SK-N-SH (cell line): ENCODE measurements at regions not wholly inside any gene's neighbourhood (a gene's known extent, or its start where the extent isn't known, plus 50 kb on each side); places are given as distances from the start of the nearest gene placed in this dataset.

Experiments
- CTCF ChIA-PET: fragments of 300-600, 350-600 bp; formaldehyde crosslinking; extraction: SDS; loops from one replicate; lab custom pipeline; 2021; lab: Yijun Ruan, JAX
- POLR2A ChIA-PET: fragments of 350-600 bp; sonication (Branson Sonifier 250); formaldehyde crosslinking; extraction: SDS; loops from one replicate; lab custom pipeline; 2020; ENCODE audit warnings: antibody characterized with exemption, inconsistent platforms; lab: Yijun Ruan, JAX
- DNase-seq: peaks from one replicate; pipeline ENCODE4 v3.0.0; 2012
- H2AFZ ChIP-seq: fragments of 200-600 bp; sonication (generic); 2 replicates; pipeline ENCODE4 v1.8.1; 2016; ENCODE audit warnings: antibody characterized with exemption, mild to moderate bottlenecking, low read depth
- H3F3A ChIP-seq: fragments of 200-600 bp; sonication (generic); replicated peaks from 2 replicates; pipeline ENCODE3; 2016; ENCODE audit warnings: antibody characterized with exemption, mild to moderate bottlenecking; ENCODE audit not compliant: insufficient read depth
- H3K27ac ChIP-seq, 2 experiments: fragments of 200-500 bp in 1 of 2; fragments of 200-600 bp in 1 of 2; sonication (Bioruptor generic) in 1 of 2; sonication (generic), shearing (Covaris generic) in 1 of 2; 2 replicates each; pipeline versions ENCODE4 v1.5.1 to v1.6.1; 2014 to 2016; ENCODE audit warnings: low read depth in 2 of 2, inconsistent platforms in 1 of 2, low read length in 1 of 2, mild to moderate bottlenecking in 1 of 2, mixed read lengths in 1 of 2
- H3K27me3 ChIP-seq: fragments of 200-600 bp; sonication (generic), shearing (Covaris generic); 2 replicates; pipeline ENCODE4 v1.6.1; 2016; ENCODE audit warnings: mixed run types; ENCODE audit not compliant: insufficient read depth
- H3K36me3 ChIP-seq, 2 experiments: fragments of 200-500 bp in 1 of 2; fragments of 200-600 bp in 1 of 2; sonication (Bioruptor generic) in 1 of 2; sonication (generic) in 1 of 2; replicated peaks in 1 of 2; 2 replicates each; pipeline versions ENCODE3 to v1.5.1; 2014 to 2016; ENCODE audit warnings: low read length in 1 of 2, mild to moderate bottlenecking in 1 of 2; ENCODE audit not compliant: insufficient read depth in 2 of 2, control insufficient read depth in 1 of 2
- H3K4me1 ChIP-seq, 2 experiments: fragments of 200-500 bp in 1 of 2; fragments of 200-600 bp in 1 of 2; sonication (Bioruptor generic) in 1 of 2; sonication (generic), shearing (Covaris generic) in 1 of 2; 2 replicates each; pipeline versions ENCODE4 v1.5.1 to v1.6.1; 2014 to 2016; ENCODE audit warnings: low read depth in 1 of 2, low read length in 1 of 2, mixed run types in 1 of 2; ENCODE audit not compliant: insufficient read depth in 2 of 2, control insufficient read depth in 1 of 2
- H3K4me2 ChIP-seq: fragments of 200-600 bp; sonication (generic), shearing (Covaris generic); 2 replicates; pipeline ENCODE4 v1.6.1; 2017; ENCODE audit warnings: mixed run types
- H3K4me3 ChIP-seq, 2 experiments: fragments of 200-500 bp in 1 of 2; fragments of 200-600 bp in 1 of 2; sonication (Bioruptor generic) in 1 of 2; sonication (generic), shearing (Covaris generic) in 1 of 2; 2 replicates each; pipeline versions ENCODE4 v1.5.1 to v1.8.1; 2014 to 2016; ENCODE audit warnings: low read depth in 2 of 2, inconsistent platforms in 1 of 2, low read length in 1 of 2, mild to moderate bottlenecking in 1 of 2, mixed read lengths in 1 of 2, moderate library complexity in 1 of 2
- H3K79me2 ChIP-seq: fragments of 200-600 bp; sonication (generic); 2 replicates; pipeline ENCODE4 v1.8.1; 2017; ENCODE audit warnings: mild to moderate bottlenecking; ENCODE audit not compliant: insufficient read depth
- H3K9ac ChIP-seq: fragments of 200-600 bp; sonication (generic); 2 replicates; pipeline ENCODE4 v1.6.1; 2017; ENCODE audit warnings: mixed run types
- H3K9me2 ChIP-seq: fragments of 200-600 bp; sonication (generic); 2 replicates; pipeline ENCODE4 v1.6.1; 2017; ENCODE audit warnings: mixed run types
- H3K9me3 ChIP-seq: fragments of 200-600 bp; sonication (generic); 2 replicates; pipeline ENCODE4 v1.6.1; 2017; ENCODE audit warnings: mixed run types, mild to moderate bottlenecking, moderate library complexity
- H4K20me1 ChIP-seq: fragments of 200-600 bp; sonication (generic); 2 replicates; pipeline ENCODE4 v1.6.1; 2017; ENCODE audit warnings: mild to moderate bottlenecking, mixed run types; ENCODE audit not compliant: insufficient read depth
- ELF1 ChIP-seq: IDR thresholded peaks from 2 replicates; pipeline ENCODE4 v1.4.0; 2012
- EZH2phosphoT487 ChIP-seq: fragments of 200-600 bp; sonication (generic); IDR thresholded peaks from 2 replicates; pipeline ENCODE4 v1.6.1; 2017; ENCODE audit warnings: low read depth, mixed run types, mild to moderate bottlenecking, antibody characterized with exemption, moderate library complexity, borderline replicate concordance
- FOSL2 ChIP-seq: IDR thresholded peaks from 2 replicates; pipeline ENCODE4 v1.4.0; 2012; ENCODE audit warnings: low read depth, mild to moderate bottlenecking, moderate library complexity, borderline replicate concordance
- GABPA ChIP-seq: IDR thresholded peaks from 2 replicates; pipeline ENCODE4 v1.4.0; 2012; ENCODE audit warnings: low read depth, mild to moderate bottlenecking
- JUND ChIP-seq: IDR thresholded peaks from 2 replicates; pipeline ENCODE4 v1.4.0; 2012
- NRF1 ChIP-seq: IDR thresholded peaks from 2 replicates; pipeline ENCODE4 v1.6.1; 2012; ENCODE audit warnings: low read depth, mild to moderate bottlenecking, low read length
- RAD21 ChIP-seq: IDR thresholded peaks from 2 replicates; pipeline ENCODE4 v1.6.1; 2012; ENCODE audit warnings: mild to moderate bottlenecking, low read length
- RCOR1 ChIP-seq: fragments of 150-350 bp; IDR thresholded peaks from 2 replicates; pipeline ENCODE4 v1.6.1; 2017; ENCODE audit warnings: antibody characterized with exemption, low read length
- RXRA ChIP-seq: IDR thresholded peaks from 2 replicates; pipeline ENCODE4 v1.4.0; 2012; ENCODE audit warnings: low read depth, mild to moderate bottlenecking, borderline replicate concordance
- SMC3 ChIP-seq: IDR thresholded peaks from 2 replicates; pipeline ENCODE4 v1.6.1; 2012; ENCODE audit warnings: low read depth, low read length, improper control_type of control experiment
- TCF12 ChIP-seq: IDR thresholded peaks from 2 replicates; pipeline ENCODE4 v1.4.0; 2012
- TEAD4 ChIP-seq: IDR thresholded peaks from 2 replicates; pipeline ENCODE4 v1.4.0; 2012; ENCODE audit warnings: mild to moderate bottlenecking, borderline replicate concordance; ENCODE audit not compliant: insufficient read depth
- TF ChIP-seq, protein P1 (sequence below): fragments of 150-350 bp; IDR thresholded peaks from 2 replicates; pipeline ENCODE4 v1.6.1; 2016; ENCODE audit warnings: mild to moderate bottlenecking, low read depth, low read length
- TF ChIP-seq, protein P2 (sequence below): IDR thresholded peaks from 2 replicates; pipeline ENCODE4 v1.4.0; 2012; ENCODE audit warnings: low read depth
- TF ChIP-seq, protein P3 (sequence below): fragments of 200-600 bp; sonication (generic); IDR thresholded peaks from 2 replicates; pipeline ENCODE4 v1.6.1; 2017; ENCODE audit warnings: antibody characterized with exemption, mild to moderate bottlenecking, moderate library complexity
- TF ChIP-seq, protein P4 (sequence below): IDR thresholded peaks from 2 replicates; pipeline ENCODE4 v1.6.1; 2012; ENCODE audit warnings: mild to moderate bottlenecking, low read depth, low read length, moderate library complexity
- TF ChIP-seq, protein P5 (sequence below): fragments of 150-350 bp; IDR thresholded peaks from 2 replicates; pipeline ENCODE4 v1.6.1; 2017; ENCODE audit warnings: antibody characterized with exemption, low read length, low read depth, borderline replicate concordance

DNA sequence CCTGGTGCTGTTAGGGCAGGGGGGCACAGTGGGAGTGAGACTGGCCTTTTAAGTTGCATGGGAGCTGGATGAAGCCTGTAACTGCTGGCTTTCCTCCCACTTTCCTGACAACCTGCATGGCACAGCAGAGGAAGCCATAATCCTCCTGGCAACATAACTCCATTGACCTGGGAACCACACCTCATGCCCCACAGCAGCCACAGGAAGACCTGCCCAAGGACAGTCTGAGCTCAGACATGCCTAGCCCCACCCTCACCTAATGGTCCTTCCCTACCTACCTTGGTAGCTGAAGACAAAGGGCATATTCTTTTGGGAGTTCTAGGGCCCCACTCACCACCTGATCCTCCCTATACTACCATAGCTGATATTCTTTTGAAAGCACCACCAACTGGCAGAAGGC, 482.2 kb upstream of the TOM1L1 start:
- H2AFZ ChIP-seq = no peak overlapping the region
- H3K4me2 ChIP-seq = no peak overlapping the region
- no peaks in the 10 kb centered on the region for H3K9me2 ChIP-seq
- H3K9me3 ChIP-seq = no peaks in the 10 kb centered on the region
- H3K4me1 ChIP-seq = no peaks in the 10 kb centered on the region; a peak in 1 of 4 replicates
- no peak for DNase-seq
- TF ChIP-seq TCF12 (no peak), RCOR1 (no peak), NRF1 (no peak), JUND (no peak), RAD21 (no peak), TEAD4 (no peak), EZH2phosphoT487 (no peak), SMC3 (no peak), GABPA (no peak), RXRA (no peak), FOSL2 (no peak), ELF1 (no peak)
- TF ChIP-seq, protein P1, sequence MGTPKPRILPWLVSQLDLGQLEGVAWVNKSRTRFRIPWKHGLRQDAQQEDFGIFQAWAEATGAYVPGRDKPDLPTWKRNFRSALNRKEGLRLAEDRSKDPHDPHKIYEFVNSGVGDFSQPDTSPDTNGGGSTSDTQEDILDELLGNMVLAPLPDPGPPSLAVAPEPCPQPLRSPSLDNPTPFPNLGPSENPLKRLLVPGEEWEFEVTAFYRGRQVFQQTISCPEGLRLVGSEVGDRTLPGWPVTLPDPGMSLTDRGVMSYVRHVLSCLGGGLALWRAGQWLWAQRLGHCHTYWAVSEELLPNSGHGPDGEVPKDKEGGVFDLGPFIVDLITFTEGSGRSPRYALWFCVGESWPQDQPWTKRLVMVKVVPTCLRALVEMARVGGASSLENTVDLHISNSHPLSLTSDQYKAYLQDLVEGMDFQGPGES = no peak
- TF ChIP-seq, protein P2, sequence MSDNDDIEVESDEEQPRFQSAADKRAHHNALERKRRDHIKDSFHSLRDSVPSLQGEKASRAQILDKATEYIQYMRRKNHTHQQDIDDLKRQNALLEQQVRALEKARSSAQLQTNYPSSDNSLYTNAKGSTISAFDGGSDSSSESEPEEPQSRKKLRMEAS = no peak
- TF ChIP-seq, protein P3, sequence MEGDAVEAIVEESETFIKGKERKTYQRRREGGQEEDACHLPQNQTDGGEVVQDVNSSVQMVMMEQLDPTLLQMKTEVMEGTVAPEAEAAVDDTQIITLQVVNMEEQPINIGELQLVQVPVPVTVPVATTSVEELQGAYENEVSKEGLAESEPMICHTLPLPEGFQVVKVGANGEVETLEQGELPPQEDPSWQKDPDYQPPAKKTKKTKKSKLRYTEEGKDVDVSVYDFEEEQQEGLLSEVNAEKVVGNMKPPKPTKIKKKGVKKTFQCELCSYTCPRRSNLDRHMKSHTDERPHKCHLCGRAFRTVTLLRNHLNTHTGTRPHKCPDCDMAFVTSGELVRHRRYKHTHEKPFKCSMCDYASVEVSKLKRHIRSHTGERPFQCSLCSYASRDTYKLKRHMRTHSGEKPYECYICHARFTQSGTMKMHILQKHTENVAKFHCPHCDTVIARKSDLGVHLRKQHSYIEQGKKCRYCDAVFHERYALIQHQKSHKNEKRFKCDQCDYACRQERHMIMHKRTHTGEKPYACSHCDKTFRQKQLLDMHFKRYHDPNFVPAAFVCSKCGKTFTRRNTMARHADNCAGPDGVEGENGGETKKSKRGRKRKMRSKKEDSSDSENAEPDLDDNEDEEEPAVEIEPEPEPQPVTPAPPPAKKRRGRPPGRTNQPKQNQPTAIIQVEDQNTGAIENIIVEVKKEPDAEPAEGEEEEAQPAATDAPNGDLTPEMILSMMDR = no peak
- TF ChIP-seq, protein P4, sequence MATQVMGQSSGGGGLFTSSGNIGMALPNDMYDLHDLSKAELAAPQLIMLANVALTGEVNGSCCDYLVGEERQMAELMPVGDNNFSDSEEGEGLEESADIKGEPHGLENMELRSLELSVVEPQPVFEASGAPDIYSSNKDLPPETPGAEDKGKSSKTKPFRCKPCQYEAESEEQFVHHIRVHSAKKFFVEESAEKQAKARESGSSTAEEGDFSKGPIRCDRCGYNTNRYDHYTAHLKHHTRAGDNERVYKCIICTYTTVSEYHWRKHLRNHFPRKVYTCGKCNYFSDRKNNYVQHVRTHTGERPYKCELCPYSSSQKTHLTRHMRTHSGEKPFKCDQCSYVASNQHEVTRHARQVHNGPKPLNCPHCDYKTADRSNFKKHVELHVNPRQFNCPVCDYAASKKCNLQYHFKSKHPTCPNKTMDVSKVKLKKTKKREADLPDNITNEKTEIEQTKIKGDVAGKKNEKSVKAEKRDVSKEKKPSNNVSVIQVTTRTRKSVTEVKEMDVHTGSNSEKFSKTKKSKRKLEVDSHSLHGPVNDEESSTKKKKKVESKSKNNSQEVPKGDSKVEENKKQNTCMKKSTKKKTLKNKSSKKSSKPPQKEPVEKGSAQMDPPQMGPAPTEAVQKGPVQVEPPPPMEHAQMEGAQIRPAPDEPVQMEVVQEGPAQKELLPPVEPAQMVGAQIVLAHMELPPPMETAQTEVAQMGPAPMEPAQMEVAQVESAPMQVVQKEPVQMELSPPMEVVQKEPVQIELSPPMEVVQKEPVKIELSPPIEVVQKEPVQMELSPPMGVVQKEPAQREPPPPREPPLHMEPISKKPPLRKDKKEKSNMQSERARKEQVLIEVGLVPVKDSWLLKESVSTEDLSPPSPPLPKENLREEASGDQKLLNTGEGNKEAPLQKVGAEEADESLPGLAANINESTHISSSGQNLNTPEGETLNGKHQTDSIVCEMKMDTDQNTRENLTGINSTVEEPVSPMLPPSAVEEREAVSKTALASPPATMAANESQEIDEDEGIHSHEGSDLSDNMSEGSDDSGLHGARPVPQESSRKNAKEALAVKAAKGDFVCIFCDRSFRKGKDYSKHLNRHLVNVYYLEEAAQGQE = no peak
- TF ChIP-seq, protein P5, sequence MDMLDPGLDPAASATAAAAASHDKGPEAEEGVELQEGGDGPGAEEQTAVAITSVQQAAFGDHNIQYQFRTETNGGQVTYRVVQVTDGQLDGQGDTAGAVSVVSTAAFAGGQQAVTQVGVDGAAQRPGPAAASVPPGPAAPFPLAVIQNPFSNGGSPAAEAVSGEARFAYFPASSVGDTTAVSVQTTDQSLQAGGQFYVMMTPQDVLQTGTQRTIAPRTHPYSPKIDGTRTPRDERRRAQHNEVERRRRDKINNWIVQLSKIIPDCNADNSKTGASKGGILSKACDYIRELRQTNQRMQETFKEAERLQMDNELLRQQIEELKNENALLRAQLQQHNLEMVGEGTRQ = no peak
- no peak overlapping the region for H3K9ac ChIP-seq
- POLR2A ChIA-PET = no interaction called here
- H3K27me3 ChIP-seq = no peaks in the 10 kb centered on the region
- H3F3A ChIP-seq = no peaks in the 10 kb centered on the region
- no peak overlapping the region for H3K27ac ChIP-seq
- H3K79me2 ChIP-seq = no peaks in the 10 kb centered on the region
- no peak overlapping the region for H3K4me3 ChIP-seq
- H3K36me3 ChIP-seq = no peaks in the 10 kb centered on the region
- CTCF ChIA-PET = interaction anchor here (1.1 to 2.1 kb wide), 2 partner anchors 8 to 10 kb away, joined by 3 to 10 read pairs; no protein-coding TSS in a partner anchor
- H4K20me1 ChIP-seq = no peaks in the 10 kb centered on the region
